ENCODE measurements at regions not wholly inside any gene's neighbourhood (a gene's known extent, or its start where the extent isn't known, plus 50 kb on each side); places are given as distances from the start of the nearest gene placed in this dataset.

DNA sequence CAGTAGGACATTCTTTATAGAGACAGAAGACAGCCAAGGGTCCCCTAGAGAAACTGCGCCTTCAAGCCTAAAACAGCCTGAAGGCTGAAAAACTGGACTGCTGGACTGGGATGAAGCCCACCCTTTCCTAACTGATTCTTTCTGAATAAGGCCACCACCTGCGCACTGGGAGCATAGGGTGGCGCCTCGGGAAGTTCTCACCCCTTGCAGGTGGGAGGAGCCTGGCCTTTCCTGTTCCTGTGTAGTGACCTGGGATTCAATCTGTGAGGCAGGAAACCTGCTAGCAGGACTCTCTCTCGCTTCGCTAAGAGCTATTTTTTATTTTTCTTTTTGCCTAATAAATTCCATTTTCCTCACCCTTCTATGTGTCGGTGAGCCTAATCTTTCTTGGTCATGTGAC lies 61.8 kb upstream of the KLHL13 start (continued):
- TF ChIP-seq, protein P1, sequence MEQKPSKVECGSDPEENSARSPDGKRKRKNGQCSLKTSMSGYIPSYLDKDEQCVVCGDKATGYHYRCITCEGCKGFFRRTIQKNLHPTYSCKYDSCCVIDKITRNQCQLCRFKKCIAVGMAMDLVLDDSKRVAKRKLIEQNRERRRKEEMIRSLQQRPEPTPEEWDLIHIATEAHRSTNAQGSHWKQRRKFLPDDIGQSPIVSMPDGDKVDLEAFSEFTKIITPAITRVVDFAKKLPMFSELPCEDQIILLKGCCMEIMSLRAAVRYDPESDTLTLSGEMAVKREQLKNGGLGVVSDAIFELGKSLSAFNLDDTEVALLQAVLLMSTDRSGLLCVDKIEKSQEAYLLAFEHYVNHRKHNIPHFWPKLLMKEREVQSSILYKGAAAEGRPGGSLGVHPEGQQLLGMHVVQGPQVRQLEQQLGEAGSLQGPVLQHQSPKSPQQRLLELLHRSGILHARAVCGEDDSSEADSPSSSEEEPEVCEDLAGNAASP (IDR thresholded peaks at IDR 0.05): no peak
- TF ChIP-seq, protein P2, sequence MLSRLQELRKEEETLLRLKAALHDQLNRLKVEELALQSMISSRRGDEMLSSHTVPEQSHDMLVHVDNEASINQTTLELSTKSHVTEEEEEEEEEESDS (CRISPR knock-in tag; IDR thresholded peaks at IDR 0.05): no peak
- TF ChIP-seq KDM4B (IDR thresholded peaks at IDR 0.05; ENCODE audit: borderline replicate concordance in 2 of 2, low read depth in 1 of 2): no peak
- TF ChIP-seq, protein P3, sequence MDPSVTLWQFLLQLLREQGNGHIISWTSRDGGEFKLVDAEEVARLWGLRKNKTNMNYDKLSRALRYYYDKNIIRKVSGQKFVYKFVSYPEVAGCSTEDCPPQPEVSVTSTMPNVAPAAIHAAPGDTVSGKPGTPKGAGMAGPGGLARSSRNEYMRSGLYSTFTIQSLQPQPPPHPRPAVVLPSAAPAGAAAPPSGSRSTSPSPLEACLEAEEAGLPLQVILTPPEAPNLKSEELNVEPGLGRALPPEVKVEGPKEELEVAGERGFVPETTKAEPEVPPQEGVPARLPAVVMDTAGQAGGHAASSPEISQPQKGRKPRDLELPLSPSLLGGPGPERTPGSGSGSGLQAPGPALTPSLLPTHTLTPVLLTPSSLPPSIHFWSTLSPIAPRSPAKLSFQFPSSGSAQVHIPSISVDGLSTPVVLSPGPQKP (CRISPR knock-in tag; IDR thresholded peaks at IDR 0.05): no peak

DNA sequence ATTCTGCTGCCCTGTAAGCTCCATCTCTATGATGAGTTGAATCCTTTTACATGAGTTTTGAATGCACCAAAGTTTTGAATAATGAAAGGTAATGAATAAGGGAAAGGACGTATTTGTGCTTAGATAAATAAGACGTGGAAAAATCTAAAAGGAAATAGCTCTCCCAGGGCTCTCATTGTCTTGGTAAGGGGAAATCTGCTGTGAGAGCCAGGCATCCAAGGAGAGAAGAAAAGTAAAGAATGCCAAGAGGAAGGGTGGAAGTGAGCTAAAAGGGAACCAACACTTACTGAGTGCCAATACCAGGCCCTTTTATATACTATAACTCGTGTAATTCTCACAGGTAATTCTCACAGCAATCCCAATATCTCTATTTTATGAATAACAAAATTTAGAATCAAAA lies 62.6 kb upstream of the KLHL13 start:
- H3K4me2 ChIP-seq (ENCODE audit: insufficient read depth, low read length): no peak overlapping the region
- in situ Hi-C loops (cut with MboI) (no loop called here), intact Hi-C loops (cut with micrococcal nuclease) (no loop called here)
- 18% methylated on average over 3 of the region's 3 CpGs for WGBS (ENCODE audit: insufficient coverage, low coverage, missing lambda C conversion rate)
- H2AFZ ChIP-seq (ENCODE audit: low read depth, low read length): no peak overlapping the region
- DNase-seq (ENCODE audit: extremely low read depth in 1 of 4, low spot score in 3 of 4) (no peak), FAIRE-seq (no peak), ATAC-seq (no peak)
- ChIA-PET POLR2A (interaction anchor here (1.2 kb wide), 1 partner anchor 10 kb away, joined by 6 read pairs; no protein-coding TSS in a partner anchor), CTCF (ENCODE audit: low intra/inter-chr PET ratio) (no interaction called here)
- no TSS peak for BruUV-seq (replicated peaks)
- no peaks in the 10 kb centered on the region for H3K9me1 ChIP-seq (ENCODE audit: control insufficient read depth, insufficient read depth, low read length)
- H3K9me3 ChIP-seq (replicated peaks; ENCODE audit: control insufficient read depth, insufficient read depth, low read depth, low read length): no peaks in the 10 kb centered on the region
- H3K9ac ChIP-seq (ENCODE audit: insufficient read depth in 1 of 2, low read depth in 2 of 2, low read length in 2 of 2): no peak overlapping the region
- H3K79me2 ChIP-seq (ENCODE audit: control insufficient read depth, insufficient read depth, low read length): no peaks in the 10 kb centered on the region
- H3K36me3 ChIP-seq (ENCODE audit: control insufficient read depth, insufficient read depth, low read length): no peaks in the 10 kb centered on the region
- no peak overlapping the region for H3K27ac ChIP-seq (ENCODE audit: extremely low read depth, low read depth, low read length)
- no peaks in the 10 kb centered on the region for H3K4me1 ChIP-seq (replicated peaks in 1 of 2; ENCODE audit: control insufficient read depth in 2 of 2, insufficient read depth in 2 of 2, low read length in 2 of 2)
- H3K27me3 ChIP-seq (ENCODE audit: control insufficient read depth in 2 of 2, insufficient read depth in 2 of 2, low read length in 2 of 2): no peaks in the 10 kb centered on the region
- no peak for TF ChIP-seq MEIS2 (IDR thresholded peaks at IDR 0.05; ENCODE audit: partially characterized antibody)
- no peak for TF ChIP-seq LCOR (CRISPR knock-in tag; IDR thresholded peaks at IDR 0.05)
- no peaks in the 10 kb centered on the region for H4K20me1 ChIP-seq (replicated peaks; ENCODE audit: control insufficient read depth, insufficient read depth, low read length)
- H3K4me3 ChIP-seq: no peak overlapping the region
